Lower leg skin (tissue), 4 donors: ENCODE measurements at regions not wholly inside any gene's neighbourhood (a gene's known extent, or its start where the extent isn't known, plus 50 kb on each side); places are given as distances from the start of the nearest gene placed in this dataset.
"Not testable (repeated sequence)": the region's sequence is repeated elsewhere in the genome, so short reads cannot be mapped to it uniquely, and the experiment has no call there.

Experiments used
- DNase-seq, 2 donors: peaks; one replicate each; pipeline ENCODE4 v3.0.0-alpha.2; 2019; ENCODE audit warnings: low spot score in 2 of 2
- H3K4me3 ChIP-seq: fragments of 200-600 bp; sonication (generic); 2 replicates; pipeline ENCODE4 v1.5.1; 2017; ENCODE audit warnings: mild to moderate bottlenecking, low read depth; ENCODE audit not compliant: poor library complexity, severe bottlenecking
- POLR2A ChIP-seq, 2 donors: fragments of 450-650 bp; IDR thresholded peaks; one replicate each; pipeline ENCODE4 v1.6.1; 2016 to 2017; ENCODE audit warnings: antibody characterized with exemption in 2 of 2, mild to moderate bottlenecking in 1 of 2, moderate library complexity in 1 of 2
- WGBS, 2 donors: methylation state at CpG; one replicate each; pipeline ENCODE4 v1.1.5; 2018; 5-methylcytosine and 5-hydroxymethylcytosine counted together
- intact Hi-C: fragments of 100-400 bp; cut with DNase I; formaldehyde crosslinking; loops from one replicate; pipeline ENCODE4 v1.15.0; 2023; ENCODE audit warnings: low total_unique reads
- TF ChIP-seq, protein P1 (sequence below), 3 donors: fragments of 450-650 bp; IDR thresholded peaks; one replicate each; pipeline ENCODE4 v1.5.1; 2016; ENCODE audit warnings: antibody characterized with exemption in 3 of 3, mild to moderate bottlenecking in 3 of 3, moderate library complexity in 2 of 3

DNA sequence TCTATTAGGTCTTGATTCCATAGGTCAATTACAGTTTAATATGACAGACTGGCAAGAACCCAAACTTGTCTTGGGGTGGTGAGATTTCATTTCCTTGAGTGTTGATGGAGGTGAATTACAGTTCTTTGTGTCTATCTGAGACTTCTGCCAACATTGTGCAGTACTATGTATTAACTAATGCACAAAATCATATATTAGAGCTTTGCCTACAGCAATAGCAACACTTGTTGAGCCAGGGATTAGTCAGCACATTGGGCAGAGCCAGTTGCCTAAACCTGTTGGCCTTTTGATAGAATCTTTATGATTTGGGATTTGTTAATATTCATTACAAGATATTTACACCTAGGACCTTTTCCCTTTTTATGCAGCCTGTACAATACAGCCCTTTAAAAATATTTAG lies 135.3 kb upstream of the CENPW start:
- no peak overlapping the region for H3K4me3 ChIP-seq
- intact Hi-C loops = no loop called here
- no peak for DNase-seq
- TF ChIP-seq, protein P1, sequence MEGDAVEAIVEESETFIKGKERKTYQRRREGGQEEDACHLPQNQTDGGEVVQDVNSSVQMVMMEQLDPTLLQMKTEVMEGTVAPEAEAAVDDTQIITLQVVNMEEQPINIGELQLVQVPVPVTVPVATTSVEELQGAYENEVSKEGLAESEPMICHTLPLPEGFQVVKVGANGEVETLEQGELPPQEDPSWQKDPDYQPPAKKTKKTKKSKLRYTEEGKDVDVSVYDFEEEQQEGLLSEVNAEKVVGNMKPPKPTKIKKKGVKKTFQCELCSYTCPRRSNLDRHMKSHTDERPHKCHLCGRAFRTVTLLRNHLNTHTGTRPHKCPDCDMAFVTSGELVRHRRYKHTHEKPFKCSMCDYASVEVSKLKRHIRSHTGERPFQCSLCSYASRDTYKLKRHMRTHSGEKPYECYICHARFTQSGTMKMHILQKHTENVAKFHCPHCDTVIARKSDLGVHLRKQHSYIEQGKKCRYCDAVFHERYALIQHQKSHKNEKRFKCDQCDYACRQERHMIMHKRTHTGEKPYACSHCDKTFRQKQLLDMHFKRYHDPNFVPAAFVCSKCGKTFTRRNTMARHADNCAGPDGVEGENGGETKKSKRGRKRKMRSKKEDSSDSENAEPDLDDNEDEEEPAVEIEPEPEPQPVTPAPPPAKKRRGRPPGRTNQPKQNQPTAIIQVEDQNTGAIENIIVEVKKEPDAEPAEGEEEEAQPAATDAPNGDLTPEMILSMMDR (IDR thresholded peaks at IDR 0.05) = no peak

DNA sequence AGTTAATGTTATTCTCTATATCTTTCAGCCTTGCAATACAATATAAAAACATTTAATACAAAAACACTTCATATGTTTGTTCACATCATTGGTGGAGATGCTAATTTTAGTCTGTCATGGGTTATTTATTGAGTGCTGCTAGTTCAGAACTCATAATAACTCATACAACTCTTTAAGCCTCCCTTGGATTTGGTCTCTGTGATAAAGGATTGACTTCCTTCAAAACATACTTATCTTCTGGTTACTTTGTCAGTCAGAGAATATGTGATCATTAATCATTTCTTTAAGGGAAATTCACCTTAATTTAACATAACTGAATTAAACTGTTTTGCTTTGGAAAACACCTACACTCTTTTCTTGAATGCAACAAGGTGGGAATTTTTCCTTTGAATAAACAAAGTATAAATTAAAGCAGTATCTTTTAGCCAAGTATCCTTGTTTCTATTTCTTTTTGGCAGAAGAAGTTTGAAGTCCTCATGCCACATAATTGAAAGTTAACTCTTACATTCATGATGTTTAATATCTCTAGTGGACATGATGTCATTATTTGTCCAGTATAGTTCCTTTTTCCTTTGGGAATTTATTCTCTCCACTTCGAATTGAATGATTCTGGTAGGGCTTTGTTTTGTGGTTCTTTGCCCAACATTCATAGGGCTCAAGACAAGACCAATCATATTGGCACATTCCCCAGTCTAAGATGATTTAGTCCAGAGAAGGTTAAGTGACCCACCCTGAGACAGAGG lies 133.2 kb upstream of the CENPW start:
- no peak overlapping the region for H3K4me3 ChIP-seq
- 55 to 77% methylated on average over 1 of the region's 1 CpG for WGBS, 2 donors
- intact Hi-C loops = no loop called here
- DNase-seq = no peak
- TF ChIP-seq POLR2A (IDR thresholded peaks at IDR 0.05) = no peak
- TF ChIP-seq, protein P1 (IDR thresholded peaks at IDR 0.05) = no peak

DNA sequence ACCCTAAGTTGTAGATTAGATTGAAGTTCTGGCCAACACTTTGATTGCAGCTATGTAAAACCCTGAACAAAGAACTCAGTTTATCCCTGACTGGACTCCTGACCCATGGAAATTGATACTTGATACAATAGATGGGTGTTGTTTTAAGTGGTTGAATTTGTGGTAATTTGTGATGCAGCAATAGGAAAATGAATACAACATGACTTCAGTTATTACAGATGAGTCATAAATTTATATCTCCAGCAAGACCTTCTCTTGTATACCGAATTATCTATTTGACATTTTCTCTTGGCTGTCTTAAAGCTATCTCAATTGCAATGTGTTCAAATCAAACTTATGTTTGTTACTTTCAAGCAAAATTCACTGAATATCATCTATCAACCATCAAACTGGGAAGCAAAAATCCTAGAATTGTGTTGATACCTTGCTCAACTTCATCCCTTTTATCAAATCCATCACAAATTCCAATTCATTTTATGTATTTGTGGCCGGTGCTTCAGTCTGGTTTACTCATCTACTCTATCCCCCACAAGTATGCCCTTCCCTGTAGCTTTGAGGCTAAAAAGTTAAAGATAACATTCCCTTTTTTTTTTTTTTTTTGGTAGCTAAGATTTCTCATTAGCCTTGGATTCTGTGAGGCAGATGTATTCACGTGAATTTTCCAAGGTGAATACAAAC lies 129.4 kb upstream of the CENPW start:
- H3K4me3 ChIP-seq = no peak overlapping the region
- 73 to 83% methylated on average over 3 of the region's 3 CpGs for WGBS, 2 donors
- intact Hi-C loops = no loop called here
- TF ChIP-seq, protein P1 (IDR thresholded peaks at IDR 0.05) = no peak
- no peak for TF ChIP-seq POLR2A (IDR thresholded peaks at IDR 0.05)
- DNase-seq = no peak

DNA sequence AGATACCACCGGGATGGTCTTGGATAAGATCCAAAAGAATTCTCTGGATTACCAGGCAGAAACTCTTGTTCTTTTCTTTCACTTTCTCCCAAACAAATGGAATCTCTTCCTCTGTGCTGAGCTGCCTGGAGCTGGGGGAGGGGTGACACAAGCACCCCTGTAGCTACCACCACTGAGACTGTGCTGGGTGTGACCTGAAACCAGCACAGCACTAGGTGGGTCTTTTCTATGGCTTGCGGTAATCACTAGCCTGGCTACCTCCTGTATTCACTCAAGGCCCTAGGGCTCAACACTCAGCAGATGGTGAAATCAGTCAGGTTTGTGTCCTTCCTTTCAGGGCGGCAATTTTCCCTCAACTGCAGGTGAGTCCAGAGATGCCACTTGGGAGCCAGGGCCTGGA lies 122.4 kb upstream of the CENPW start:
- 97 to 98% methylated on average over 3 of the region's 3 CpGs for WGBS, 2 donors
- TF ChIP-seq, protein P1 (IDR thresholded peaks at IDR 0.05) = no peak
- TF ChIP-seq POLR2A (IDR thresholded peaks at IDR 0.05) = no peak
- H3K4me3 ChIP-seq = no peak overlapping the region
- DNase-seq = no peak
- intact Hi-C loops = no loop called here

DNA sequence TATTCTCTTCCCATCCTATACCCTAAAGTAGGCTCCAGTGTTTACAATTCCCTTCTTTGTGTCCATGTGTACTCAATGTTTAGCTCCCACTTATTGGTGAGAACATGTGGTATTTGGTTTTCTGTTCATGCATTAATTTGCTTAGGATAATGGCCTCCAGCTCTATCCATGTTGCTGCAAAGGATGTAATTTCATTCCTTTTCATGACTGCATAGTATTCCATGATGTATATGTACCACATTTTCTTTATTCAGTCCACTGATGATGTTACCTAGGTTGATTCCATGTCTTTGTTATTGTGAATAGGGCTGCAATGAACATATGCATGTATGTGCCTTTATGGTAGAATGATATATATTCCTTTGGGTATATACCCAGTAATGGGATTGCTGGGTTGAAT lies 119.0 kb upstream of the CENPW start:
- not testable (repeated sequence) for DNase-seq, H3K4me3 ChIP-seq
- intact Hi-C loops = loop anchor here (10.0 kb wide), 1 partner anchor 1344 kb away; no protein-coding TSS in a partner anchor

DNA sequence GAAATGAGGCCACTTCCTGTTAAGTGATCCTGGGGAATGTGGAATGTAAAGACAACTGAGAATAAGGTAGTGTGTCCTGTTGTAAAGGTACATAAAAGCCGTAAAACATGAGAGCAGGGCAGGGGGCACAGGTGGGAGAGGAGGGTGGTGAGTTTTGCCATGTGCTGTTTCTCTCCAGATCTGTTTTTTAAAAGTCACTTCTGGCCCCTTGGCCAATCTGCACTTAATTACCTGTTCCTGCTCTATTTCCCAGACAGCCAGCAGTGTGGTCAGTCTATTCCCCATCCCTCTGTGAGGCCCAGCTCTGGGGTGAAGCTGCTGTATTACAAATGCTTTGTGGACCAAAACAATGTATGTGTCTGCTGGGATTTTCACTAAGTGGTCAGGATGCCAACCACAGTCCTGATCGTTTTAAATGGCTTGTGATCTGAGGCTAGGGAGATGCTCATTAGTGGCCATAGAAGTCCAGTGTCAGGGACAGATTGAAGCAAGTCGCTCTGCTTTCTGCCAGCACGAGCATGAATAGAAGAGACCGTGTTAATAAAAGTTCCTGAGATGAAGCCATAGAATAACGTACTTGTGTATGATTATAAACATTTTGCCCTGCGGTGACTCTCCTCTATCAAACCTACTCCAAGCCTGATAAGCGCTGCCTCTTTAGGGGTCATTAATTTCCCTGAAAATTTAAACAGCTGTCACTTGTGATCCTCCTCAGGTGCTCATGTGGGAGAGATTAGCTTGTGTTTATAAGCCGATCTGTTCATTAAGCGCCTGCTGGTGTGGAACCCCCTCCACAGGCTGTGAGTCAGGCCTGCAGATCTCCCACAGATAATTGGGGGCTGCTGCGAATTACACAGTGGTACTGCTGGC lies 111.8 kb upstream of the CENPW start:
- DNase-seq = no peak
- H3K4me3 ChIP-seq = no peak overlapping the region
- WGBS, 2 donors = 81 to 88% methylated on average over 11 of the region's 11 CpGs
- intact Hi-C loops = loop anchor here (10.0 kb wide), 1 partner anchor 1337 kb away; no protein-coding TSS in a partner anchor
- TF ChIP-seq, protein P1 (IDR thresholded peaks at IDR 0.05) = no peak
- no peak for TF ChIP-seq POLR2A (IDR thresholded peaks at IDR 0.05)
